HCT116 (cell line): ENCODE measurements at regions not wholly inside any gene's neighbourhood (a gene's known extent, or its start where the extent isn't known, plus 50 kb on each side); places are given as distances from the start of the nearest gene placed in this dataset.

Experiments used
- ATAC-seq: fragments of 200-7000 bp; cut with Tn5 transposase; 2 replicates; pipeline ENCODE4 v1.9.1; 2020; ENCODE audit warnings: mild to moderate bottlenecking, moderate library complexity
- BruUV-seq: library from RNA; stranded (reverse); fragments of 400-500 nt; replicated peaks from 2 replicates; lab custom pipeline; 2021; lab: Mats Ljungman, UMichigan
- CTCF ChIA-PET: fragments of 300-600 bp; sonication (Branson Sonifier 250); formaldehyde crosslinking; loops from one replicate; lab custom pipeline; 2021; ENCODE audit warnings: antibody characterized with exemption; lab: Charles Lee
- POLR2A ChIA-PET: fragments of 300-600, 350-600 bp; sonication (Branson Sonifier 250); formaldehyde crosslinking; loops from one replicate; lab custom pipeline; 2021; ENCODE audit warnings: antibody characterized with exemption; lab: Charles Lee
- RAD21 ChIA-PET, 2 experiments: fragments of 300-600 bp; sonication (Branson Sonifier 250); formaldehyde crosslinking; loops; one replicate each; lab custom pipeline; 2023; ENCODE audit warnings: low total read pairs in 2 of 2; ENCODE audit not compliant: uncharacterized antibody in 2 of 2, unreplicated experiment in 2 of 2, low non-redundant PET in 1 of 2; lab: Charles Lee
- DNase-seq: peaks from one replicate; pipeline ENCODE4 v3.0.0-alpha.2; 2010; ENCODE audit warnings: low read depth, low spot score
- H2AFZ ChIP-seq: fragments of 200-600 bp; shearing (Covaris generic), sonication (generic); 2 replicates; pipeline ENCODE4 v1.6.1; 2017; ENCODE audit warnings: low read depth, mixed run types, mixed read lengths, antibody characterized with exemption, low read length; ENCODE audit not compliant: poor library complexity, severe bottlenecking
- H3K27ac ChIP-seq: 2 replicates; pipeline ENCODE4 v1.5.1; 2012; ENCODE audit warnings: low read depth, low read length
- H3K27me3 ChIP-seq: fragments of 200-600 bp; sonication (generic); 2 replicates; pipeline ENCODE4 v1.6.1; 2016; ENCODE audit warnings: mixed run types, low read length, mixed read lengths; ENCODE audit not compliant: insufficient read depth
- H3K36me3 ChIP-seq, 2 experiments: fragments of 200-500 bp in 1 of 2; fragments of 200-600 bp in 1 of 2; sonication (Bioruptor generic) in 1 of 2; sonication (generic) in 1 of 2; 2 replicates each; pipeline versions ENCODE4 v1.5.1 to v1.6.1; 2014 to 2016; ENCODE audit warnings: low read length in 2 of 2, inconsistent platforms in 1 of 2, mixed read lengths in 1 of 2, mixed run types in 1 of 2; ENCODE audit not compliant: insufficient read depth in 2 of 2, control insufficient read depth in 1 of 2
- H3K4me1 ChIP-seq, 2 experiments: fragments of 200-600 bp in 1 of 2; sonication (generic) in 1 of 2; 2 replicates each; pipeline versions ENCODE4 v1.5.1 to v1.6.1; 2012 to 2017; ENCODE audit warnings: low read length in 2 of 2, inconsistent platforms in 1 of 2, mild to moderate bottlenecking in 1 of 2, mixed read lengths in 1 of 2, mixed run types in 1 of 2, moderate library complexity in 1 of 2; ENCODE audit not compliant: insufficient read depth in 2 of 2, control insufficient read depth in 1 of 2
- H3K4me2 ChIP-seq: fragments of 200-600 bp; sonication (generic); 2 replicates; pipeline ENCODE4 v1.6.1; 2017; ENCODE audit warnings: mixed run types, low read length, mixed read lengths
- H3K4me3 ChIP-seq, 2 experiments: fragments of 200-600 bp in 1 of 2; sonication (generic) in 1 of 2; replicated peaks in 1 of 2; 2 replicates each; pipeline ENCODE4 v1.5.1; 2011 to 2016; ENCODE audit warnings: low read length in 2 of 2, control low read depth in 1 of 2, low read depth in 1 of 2, mild to moderate bottlenecking in 1 of 2, mixed read lengths in 1 of 2, mixed run types in 1 of 2
- H3K79me2 ChIP-seq: fragments of 200-600 bp; sonication (generic); 2 replicates; pipeline ENCODE4 v1.6.1; 2017; ENCODE audit warnings: mild to moderate bottlenecking, mixed run types, low read length, moderate library complexity, mixed read lengths; ENCODE audit not compliant: insufficient read depth
- H3K9ac ChIP-seq: fragments of 200-600 bp; sonication (generic); 2 replicates; pipeline ENCODE4 v1.6.1; 2016; ENCODE audit warnings: low read length, mixed read lengths
- H3K9me2 ChIP-seq: fragments of 200-600 bp; sonication (generic), shearing (Covaris generic); 2 replicates; pipeline ENCODE4 v1.6.1; 2017; ENCODE audit warnings: mixed run types, mild to moderate bottlenecking, moderate library complexity; ENCODE audit not compliant: insufficient read depth
- H3K9me3 ChIP-seq, 2 experiments: fragments of 200-500 bp in 1 of 2; fragments of 200-600 bp in 1 of 2; sonication (Bioruptor generic) in 1 of 2; sonication (generic) in 1 of 2; 2 replicates each; pipeline ENCODE4 v1.6.1; 2014 to 2017; ENCODE audit warnings: low read length in 2 of 2, mixed read lengths in 2 of 2, inconsistent platforms in 1 of 2, low read depth in 1 of 2, mild to moderate bottlenecking in 1 of 2, mixed run types in 1 of 2, moderate library complexity in 1 of 2; ENCODE audit not compliant: control insufficient read depth in 1 of 2, insufficient read depth in 1 of 2
- H4K20me1 ChIP-seq: fragments of 200-600 bp; sonication (generic), shearing (Covaris generic); 2 replicates; pipeline ENCODE4 v1.6.1; 2017; ENCODE audit warnings: mixed run types, mild to moderate bottlenecking, moderate library complexity; ENCODE audit not compliant: insufficient read depth
- ATF3 ChIP-seq: IDR thresholded peaks from 2 replicates; pipeline ENCODE4 v1.6.1; 2012
- CBX3 ChIP-seq: IDR thresholded peaks from 2 replicates; pipeline ENCODE4 v1.6.1; 2012; ENCODE audit warnings: low read depth
- CEBPB ChIP-seq: IDR thresholded peaks from 2 replicates; pipeline ENCODE4 v1.6.1; 2012; ENCODE audit warnings: low read depth
- CTCF ChIP-seq, 3 experiments: fragments of 200-600 bp in 1 of 3; sonication (generic) in 1 of 3; IDR thresholded peaks in 2 of 3; conservative IDR thresholded peaks in 1 of 3; 2 replicates each; pipeline ENCODE4 v1.5.1; 2012 to 2017; ENCODE audit warnings: low read depth in 2 of 3, low read length in 2 of 3, antibody characterized with exemption in 1 of 3, borderline replicate concordance in 1 of 3, control low read depth in 1 of 3, mild to moderate bottlenecking in 1 of 3, mixed read lengths in 1 of 3, mixed run types in 1 of 3, moderate library complexity in 1 of 3; ENCODE audit not compliant: insufficient read depth in 1 of 3
- EGR1 ChIP-seq: IDR thresholded peaks from 2 replicates; pipeline ENCODE4 v1.6.1; 2012; ENCODE audit warnings: low read depth
- ELF1 ChIP-seq: IDR thresholded peaks from 2 replicates; pipeline ENCODE4 v1.6.1; 2012; ENCODE audit warnings: low read depth, borderline replicate concordance
- EZH2 ChIP-seq: fragments of 200-600 bp; sonication (generic); IDR thresholded peaks from 2 replicates; pipeline ENCODE4 v1.6.1; 2017; ENCODE audit warnings: antibody characterized with exemption, mixed run types
- EZH2phosphoT487 ChIP-seq: fragments of 200-600 bp; IDR thresholded peaks from 2 replicates; pipeline ENCODE4 v1.6.1; 2018; ENCODE audit warnings: antibody characterized with exemption, borderline replicate concordance
- FOSL1 ChIP-seq: IDR thresholded peaks from 2 replicates; pipeline ENCODE4 v1.6.1; 2012; ENCODE audit warnings: low read depth
- JUND ChIP-seq: IDR thresholded peaks from 2 replicates; pipeline ENCODE4 v1.6.1; 2012
- POLR2A ChIP-seq: IDR thresholded peaks from 2 replicates; pipeline ENCODE4 v1.7.0; 2011; ENCODE audit warnings: borderline replicate concordance; ENCODE audit not compliant: insufficient read depth, insufficient read length; ENCODE audit errors: extremely low read depth
- POLR2AphosphoS5 ChIP-seq: IDR thresholded peaks from 2 replicates; pipeline ENCODE4 v1.6.1; 2011; ENCODE audit warnings: mild to moderate bottlenecking, low read depth, low read length, moderate library complexity
- SIN3A ChIP-seq: IDR thresholded peaks from 2 replicates; pipeline ENCODE4 v1.6.1; 2012; ENCODE audit warnings: low read depth
- SP1 ChIP-seq: IDR thresholded peaks from 2 replicates; pipeline ENCODE4 v1.6.1; 2012; ENCODE audit warnings: low read depth
- SRF ChIP-seq: IDR thresholded peaks from 2 replicates; pipeline ENCODE4 v1.6.1; 2012; ENCODE audit warnings: low read depth
- YY1 ChIP-seq: IDR thresholded peaks from 2 replicates; pipeline ENCODE4 v1.6.1; 2011; ENCODE audit warnings: low read length, low read depth, moderate library complexity, mild to moderate bottlenecking; ENCODE audit not compliant: insufficient replicate concordance; ENCODE audit errors: extremely low read depth
- ZFX ChIP-seq: fragments of 450-650 bp; IDR thresholded peaks from 2 replicates; pipeline ENCODE4 v1.6.1; 2017
- ZNF274 ChIP-seq: fragments of 200-500 bp; sonication (Bioruptor generic); IDR thresholded peaks from 2 replicates; pipeline ENCODE4 v1.6.1; 2014; ENCODE audit warnings: mild to moderate bottlenecking, low read depth, low read length, inconsistent platforms
- intact Hi-C: fragments of 100-400 bp; cut with micrococcal nuclease; formaldehyde crosslinking; loops from 2 replicates; pipeline ENCODE4 v1.10.0; 2022
- TF ChIP-seq, protein P1 (sequence below): IDR thresholded peaks from 2 replicates; pipeline ENCODE4 v1.6.1; 2012
- TF ChIP-seq, protein P2 (sequence below): IDR thresholded peaks from 2 replicates; pipeline ENCODE4 v1.6.1; 2012; ENCODE audit warnings: low read depth

- POLR2A ChIA-PET = no interaction called here
- intact Hi-C loops = no loop called here
- CTCF ChIA-PET = no interaction called here
- Histone ChIP-seq H2AFZ (no peak overlapping the region), H3K79me2 (no peaks in the 10 kb centered on the region), H3K4me2 (no peak overlapping the region), H3K4me1 (no peaks in the 10 kb centered on the region), H3K9me3 (no peaks in the 10 kb centered on the region), H4K20me1 (no peaks in the 10 kb centered on the region), H3K9me2 (no peaks in the 10 kb centered on the region), H3K27me3 (no peaks in the 10 kb centered on the region), H3K4me3 (no peak overlapping the region), H3K36me3 (no peaks in the 10 kb centered on the region), H3K9ac (no peak overlapping the region), H3K27ac (no peak overlapping the region)
- ATAC-seq = no peak
- RAD21 ChIA-PET = no interaction called here
- TF ChIP-seq, protein P1, sequence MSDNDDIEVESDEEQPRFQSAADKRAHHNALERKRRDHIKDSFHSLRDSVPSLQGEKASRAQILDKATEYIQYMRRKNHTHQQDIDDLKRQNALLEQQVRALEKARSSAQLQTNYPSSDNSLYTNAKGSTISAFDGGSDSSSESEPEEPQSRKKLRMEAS = no peak
- no peak for TF ChIP-seq EGR1
- no peak for TF ChIP-seq ATF3
- TF ChIP-seq, protein P2, sequence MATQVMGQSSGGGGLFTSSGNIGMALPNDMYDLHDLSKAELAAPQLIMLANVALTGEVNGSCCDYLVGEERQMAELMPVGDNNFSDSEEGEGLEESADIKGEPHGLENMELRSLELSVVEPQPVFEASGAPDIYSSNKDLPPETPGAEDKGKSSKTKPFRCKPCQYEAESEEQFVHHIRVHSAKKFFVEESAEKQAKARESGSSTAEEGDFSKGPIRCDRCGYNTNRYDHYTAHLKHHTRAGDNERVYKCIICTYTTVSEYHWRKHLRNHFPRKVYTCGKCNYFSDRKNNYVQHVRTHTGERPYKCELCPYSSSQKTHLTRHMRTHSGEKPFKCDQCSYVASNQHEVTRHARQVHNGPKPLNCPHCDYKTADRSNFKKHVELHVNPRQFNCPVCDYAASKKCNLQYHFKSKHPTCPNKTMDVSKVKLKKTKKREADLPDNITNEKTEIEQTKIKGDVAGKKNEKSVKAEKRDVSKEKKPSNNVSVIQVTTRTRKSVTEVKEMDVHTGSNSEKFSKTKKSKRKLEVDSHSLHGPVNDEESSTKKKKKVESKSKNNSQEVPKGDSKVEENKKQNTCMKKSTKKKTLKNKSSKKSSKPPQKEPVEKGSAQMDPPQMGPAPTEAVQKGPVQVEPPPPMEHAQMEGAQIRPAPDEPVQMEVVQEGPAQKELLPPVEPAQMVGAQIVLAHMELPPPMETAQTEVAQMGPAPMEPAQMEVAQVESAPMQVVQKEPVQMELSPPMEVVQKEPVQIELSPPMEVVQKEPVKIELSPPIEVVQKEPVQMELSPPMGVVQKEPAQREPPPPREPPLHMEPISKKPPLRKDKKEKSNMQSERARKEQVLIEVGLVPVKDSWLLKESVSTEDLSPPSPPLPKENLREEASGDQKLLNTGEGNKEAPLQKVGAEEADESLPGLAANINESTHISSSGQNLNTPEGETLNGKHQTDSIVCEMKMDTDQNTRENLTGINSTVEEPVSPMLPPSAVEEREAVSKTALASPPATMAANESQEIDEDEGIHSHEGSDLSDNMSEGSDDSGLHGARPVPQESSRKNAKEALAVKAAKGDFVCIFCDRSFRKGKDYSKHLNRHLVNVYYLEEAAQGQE = no peak
- no peak for TF ChIP-seq CTCF (IDR thresholded peaks at IDR 0.05 in 2 of 3, conservative IDR thresholded peaks at IDR 0.05 in 1 of 3; ENCODE audit: borderline replicate concordance in 1 of 3, insufficient read depth in 1 of 3, low read depth in 2 of 3, low read length in 2 of 3)
- no peak for TF ChIP-seq POLR2A
- TF ChIP-seq ZNF274 = no peak
- no peak for TF ChIP-seq YY1
- no peak for TF ChIP-seq EZH2
- TF ChIP-seq EZH2phosphoT487 = no peak
- no peak for TF ChIP-seq CEBPB
- TF ChIP-seq SIN3A = no peak
- TF ChIP-seq SP1 = no peak
- no peak for TF ChIP-seq JUND
- no peak for TF ChIP-seq CBX3
- no peak for TF ChIP-seq POLR2AphosphoS5
- no peak for TF ChIP-seq FOSL1
- no peak for TF ChIP-seq ELF1
- TF ChIP-seq ZFX = no peak
- TF ChIP-seq SRF = no peak
- no peak for DNase-seq
- no TSS peak for BruUV-seq
Observed at GRCh38 chr2:15845737-15846405, 94.5 kb upstream of the MYCN start.
